SK-N-SH (cell line): ENCODE measurements at regions not wholly inside any gene's neighbourhood (a gene's known extent, or its start where the extent isn't known, plus 50 kb on each side); places are given as distances from the start of the nearest gene placed in this dataset.

Experiments
- CTCF ChIA-PET: fragments of 300-600, 350-600 bp; formaldehyde crosslinking; extraction: SDS; loops from one replicate; lab custom pipeline; 2021; lab: Yijun Ruan, JAX
- POLR2A ChIA-PET: fragments of 350-600 bp; sonication (Branson Sonifier 250); formaldehyde crosslinking; extraction: SDS; loops from one replicate; lab custom pipeline; 2020; ENCODE audit warnings: antibody characterized with exemption, inconsistent platforms; lab: Yijun Ruan, JAX
- DNase-seq: peaks from one replicate; pipeline ENCODE4 v3.0.0; 2012
- H2AFZ ChIP-seq: fragments of 200-600 bp; sonication (generic); 2 replicates; pipeline ENCODE4 v1.8.1; 2016; ENCODE audit warnings: antibody characterized with exemption, mild to moderate bottlenecking, low read depth
- H3F3A ChIP-seq: fragments of 200-600 bp; sonication (generic); replicated peaks from 2 replicates; pipeline ENCODE3; 2016; ENCODE audit warnings: antibody characterized with exemption, mild to moderate bottlenecking; ENCODE audit not compliant: insufficient read depth
- H3K27ac ChIP-seq, 2 experiments: fragments of 200-500 bp in 1 of 2; fragments of 200-600 bp in 1 of 2; sonication (Bioruptor generic) in 1 of 2; sonication (generic), shearing (Covaris generic) in 1 of 2; 2 replicates each; pipeline versions ENCODE4 v1.5.1 to v1.6.1; 2014 to 2016; ENCODE audit warnings: low read depth in 2 of 2, inconsistent platforms in 1 of 2, low read length in 1 of 2, mild to moderate bottlenecking in 1 of 2, mixed read lengths in 1 of 2
- H3K27me3 ChIP-seq: fragments of 200-600 bp; sonication (generic), shearing (Covaris generic); 2 replicates; pipeline ENCODE4 v1.6.1; 2016; ENCODE audit warnings: mixed run types; ENCODE audit not compliant: insufficient read depth
- H3K36me3 ChIP-seq, 2 experiments: fragments of 200-500 bp in 1 of 2; fragments of 200-600 bp in 1 of 2; sonication (Bioruptor generic) in 1 of 2; sonication (generic) in 1 of 2; replicated peaks in 1 of 2; 2 replicates each; pipeline versions ENCODE3 to v1.5.1; 2014 to 2016; ENCODE audit warnings: low read length in 1 of 2, mild to moderate bottlenecking in 1 of 2; ENCODE audit not compliant: insufficient read depth in 2 of 2, control insufficient read depth in 1 of 2
- H3K4me1 ChIP-seq, 2 experiments: fragments of 200-500 bp in 1 of 2; fragments of 200-600 bp in 1 of 2; sonication (Bioruptor generic) in 1 of 2; sonication (generic), shearing (Covaris generic) in 1 of 2; 2 replicates each; pipeline versions ENCODE4 v1.5.1 to v1.6.1; 2014 to 2016; ENCODE audit warnings: low read depth in 1 of 2, low read length in 1 of 2, mixed run types in 1 of 2; ENCODE audit not compliant: insufficient read depth in 2 of 2, control insufficient read depth in 1 of 2
- H3K4me2 ChIP-seq: fragments of 200-600 bp; sonication (generic), shearing (Covaris generic); 2 replicates; pipeline ENCODE4 v1.6.1; 2017; ENCODE audit warnings: mixed run types
- H3K4me3 ChIP-seq, 2 experiments: fragments of 200-500 bp in 1 of 2; fragments of 200-600 bp in 1 of 2; sonication (Bioruptor generic) in 1 of 2; sonication (generic), shearing (Covaris generic) in 1 of 2; 2 replicates each; pipeline versions ENCODE4 v1.5.1 to v1.8.1; 2014 to 2016; ENCODE audit warnings: low read depth in 2 of 2, inconsistent platforms in 1 of 2, low read length in 1 of 2, mild to moderate bottlenecking in 1 of 2, mixed read lengths in 1 of 2, moderate library complexity in 1 of 2
- H3K79me2 ChIP-seq: fragments of 200-600 bp; sonication (generic); 2 replicates; pipeline ENCODE4 v1.8.1; 2017; ENCODE audit warnings: mild to moderate bottlenecking; ENCODE audit not compliant: insufficient read depth
- H3K9ac ChIP-seq: fragments of 200-600 bp; sonication (generic); 2 replicates; pipeline ENCODE4 v1.6.1; 2017; ENCODE audit warnings: mixed run types
- H3K9me2 ChIP-seq: fragments of 200-600 bp; sonication (generic); 2 replicates; pipeline ENCODE4 v1.6.1; 2017; ENCODE audit warnings: mixed run types
- H3K9me3 ChIP-seq: fragments of 200-600 bp; sonication (generic); 2 replicates; pipeline ENCODE4 v1.6.1; 2017; ENCODE audit warnings: mixed run types, mild to moderate bottlenecking, moderate library complexity
- H4K20me1 ChIP-seq: fragments of 200-600 bp; sonication (generic); 2 replicates; pipeline ENCODE4 v1.6.1; 2017; ENCODE audit warnings: mild to moderate bottlenecking, mixed run types; ENCODE audit not compliant: insufficient read depth
- CTCF ChIP-seq: fragments of 200-600 bp; sonication (generic); IDR thresholded peaks from 2 replicates; pipeline ENCODE4 v1.6.1; 2017; ENCODE audit warnings: antibody characterized with exemption, mild to moderate bottlenecking, moderate library complexity
- GABPA ChIP-seq: IDR thresholded peaks from 2 replicates; pipeline ENCODE4 v1.4.0; 2012; ENCODE audit warnings: low read depth, mild to moderate bottlenecking
- GATA2 ChIP-seq: sonication (generic); formaldehyde crosslinking; IDR thresholded peaks from 2 replicates; pipeline ENCODE4 v1.5.0; 2020; ENCODE audit warnings: mild to moderate bottlenecking, missing genetic modification reagents
- JUND ChIP-seq: IDR thresholded peaks from 2 replicates; pipeline ENCODE4 v1.4.0; 2012
- NFIC ChIP-seq: IDR thresholded peaks from 2 replicates; pipeline ENCODE4 v1.4.0; 2012; ENCODE audit warnings: borderline replicate concordance
- PBX3 ChIP-seq: IDR thresholded peaks from 2 replicates; pipeline ENCODE4; 2012
- RFX5 ChIP-seq: IDR thresholded peaks from 2 replicates; pipeline ENCODE4 v1.6.1; 2012; ENCODE audit warnings: mild to moderate bottlenecking, improper control_type of control experiment, low read length
- SIN3A ChIP-seq: IDR thresholded peaks from 2 replicates; pipeline ENCODE4 v1.6.1; 2012; ENCODE audit warnings: low read depth, mild to moderate bottlenecking, low read length, moderate library complexity, borderline replicate concordance
- USF1 ChIP-seq: IDR thresholded peaks from 2 replicates; pipeline ENCODE4 v1.4.0; 2012; ENCODE audit warnings: low read depth, borderline replicate concordance
- USF2 ChIP-seq: fragments of 150-350 bp; IDR thresholded peaks from 2 replicates; pipeline ENCODE4 v1.6.1; 2017; ENCODE audit warnings: antibody characterized with exemption, low read length, low read depth, borderline replicate concordance
- WGBS: methylation state at CpG from one replicate; pipeline ENCODE4 v1.1.6; 2017; ENCODE audit warnings: low lambda C conversion rate; 5-methylcytosine and 5-hydroxymethylcytosine counted together

GRCh38 chr16:86384263-86384649 lies 126.1 kb upstream of the FOXF1 start:
- Histone ChIP-seq H3K4me3 (no peak overlapping the region), H2AFZ (no peak overlapping the region), H3K4me2 (no peak overlapping the region), H3K9ac (no peak overlapping the region), H4K20me1 (no peaks in the 10 kb centered on the region), H3K36me3 (no peaks in the 10 kb centered on the region), H3K4me1 (0 out of 4 replicates have a peak, but pooled peaks cover 0 to 3% of the 10 kb centered on the region in 2 experiments), H3K27ac (no peak overlapping the region), H3K27me3 (no peaks in the 10 kb centered on the region), H3K79me2 (no peaks in the 10 kb centered on the region), H3K9me2 (no peaks in the 10 kb centered on the region), H3K9me3 (no peaks in the 10 kb centered on the region), H3F3A (no peaks in the 10 kb centered on the region)
- 81% methylated on average over 7 of the region's 9 CpGs for WGBS
- ChIA-PET POLR2A (no interaction called here), CTCF (no interaction called here)
- no peak for DNase-seq
- TF ChIP-seq PBX3 (no peak), NFIC (no peak), GATA2 (CRISPR knock-in tag) (no peak)

- Histone ChIP-seq H3K4me1 (0 out of 4 replicates have a peak, but pooled peaks cover 0 to 3% of the 10 kb centered on the region in 2 experiments), H3K4me2 (no peak overlapping the region), H3K4me3 (no peak overlapping the region), H3K36me3 (no peaks in the 10 kb centered on the region), H3K27ac (no peak overlapping the region), H4K20me1 (no peaks in the 10 kb centered on the region), H3K9me2 (no peaks in the 10 kb centered on the region), H3K79me2 (no peaks in the 10 kb centered on the region), H3K9ac (no peak overlapping the region), H2AFZ (no peak overlapping the region), H3K9me3 (no peaks in the 10 kb centered on the region), H3F3A (no peaks in the 10 kb centered on the region), H3K27me3 (no peaks in the 10 kb centered on the region)
- DNase-seq, result no peak
- ChIA-PET CTCF (interaction anchor here (1.1 to 1.5 kb wide), 2 partner anchors 11 to 133 kb away, joined by 3 to 4 read pairs; no protein-coding TSS in a partner anchor), POLR2A (no interaction called here)
- 86% methylated on average over 10 of the region's 10 CpGs for WGBS
- TF ChIP-seq SIN3A (no peak), RFX5 (no peak), GATA2 (CRISPR knock-in tag) (no peak), JUND (no peak), USF2 (no peak), USF1 (no peak), CTCF (no peak), GABPA (no peak), NFIC (no peak)
Measured at GRCh38 chr16:86384980-86385379, 125.3 kb upstream of the FOXF1 start.
